HG03175 (cell line): ENCODE measurements at regions not wholly inside any gene's neighbourhood (a gene's known extent, or its start where the extent isn't known, plus 50 kb on each side); places are given as distances from the start of the nearest gene placed in this dataset.
A peak's percentile ranks its signal among the peaks of the same experiment; 100 is the strongest.
"Not testable (repeated sequence)": the region's sequence is repeated elsewhere in the genome, so short reads cannot be mapped to it uniquely, and the experiment has no call there.

ENCODE experiments used
- ATAC-seq: cut with Tn5 transposase; IDR thresholded peaks from one replicate; pipeline ENCODE4 v1.9.1; 2021; ENCODE audit warnings: mild to moderate bottlenecking, moderate library complexity; ENCODE audit not compliant: unreplicated experiment

DNA sequence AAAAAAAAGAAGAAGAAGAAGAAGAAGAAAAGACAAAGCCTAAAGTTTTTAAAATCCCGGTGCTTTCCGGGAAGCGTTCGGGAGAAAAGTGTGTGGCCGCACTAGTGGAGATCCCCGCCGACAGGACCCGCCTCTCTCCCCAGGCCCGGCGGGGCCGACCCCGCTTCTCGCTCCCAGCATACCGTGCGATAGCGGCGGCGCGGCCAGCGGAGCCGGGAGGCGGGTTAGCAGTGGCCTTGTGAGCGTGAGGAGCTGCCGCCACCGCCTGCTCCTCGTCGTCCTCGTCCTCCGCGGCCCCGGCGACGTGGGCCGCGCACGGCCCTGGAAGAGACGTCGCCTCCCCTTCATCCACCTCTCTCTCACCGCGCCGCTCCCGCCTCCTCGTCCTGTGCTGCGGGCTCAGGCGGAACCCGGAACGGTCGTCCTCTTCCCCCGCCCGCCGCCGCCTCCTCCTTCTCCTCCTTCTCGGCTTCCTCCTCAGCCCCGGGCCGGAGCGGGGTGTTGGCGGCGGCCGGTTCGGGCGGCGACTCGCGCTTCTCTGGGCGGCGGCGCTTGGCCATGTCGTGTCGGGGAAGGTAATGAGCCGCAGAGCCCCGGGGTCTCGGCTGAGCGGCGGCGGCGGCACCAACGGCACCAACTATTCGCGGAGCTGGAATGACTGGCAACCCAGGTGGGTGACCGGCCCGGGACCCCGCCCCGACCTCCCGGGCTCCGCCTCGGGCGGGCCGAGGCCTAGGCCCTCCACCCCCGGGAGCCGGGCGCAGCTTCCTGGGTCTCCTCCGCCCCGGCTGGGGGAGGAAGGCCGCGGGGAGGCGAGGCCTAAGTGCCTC, 62.6 kb upstream of the CDR2 start:
- ATAC-seq: peak; percentile 75

- ATAC-seq: peak; percentile 21
These were observed 62.0 kb upstream of the CDR2 start for GRCh38 chr16:22436326-22436822.

GRCh38 chr16:22431314-22431713, 56.9 kb upstream of the CDR2 start:
- not testable (repeated sequence) for ATAC-seq

- no peak for ATAC-seq
These were observed 54.2 kb upstream of the CDR2 start for GRCh38 chr16:22428654-22429053.

DNA sequence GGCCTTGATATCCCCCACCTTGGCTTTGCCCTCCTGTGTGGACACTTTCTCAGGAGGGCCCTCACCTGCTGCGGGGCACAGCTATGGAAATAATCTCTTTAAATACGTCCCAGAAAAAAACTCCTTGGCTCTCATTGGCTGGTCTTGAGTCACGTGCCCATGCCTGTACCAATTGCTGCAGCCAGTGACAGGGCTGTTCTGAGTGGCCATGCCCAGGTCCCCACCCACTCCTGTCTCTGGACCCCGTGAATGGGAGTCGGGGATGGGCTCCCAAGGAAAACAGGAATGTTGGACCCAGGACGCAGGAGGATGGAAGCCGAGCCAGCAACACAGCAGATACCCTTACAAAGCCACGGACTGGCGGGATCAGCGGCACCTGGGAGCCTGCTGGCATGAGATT, 53.1 kb upstream of the CDR2 start:
- ATAC-seq: no peak

GRCh38 chr16:22425847-22426246, 51.4 kb upstream of the CDR2 start:
- no peak for ATAC-seq

- no peak for ATAC-seq
These were observed 50.8 kb upstream of the CDR2 start for GRCh38 chr16:22425036-22425801.

- ATAC-seq: no peak
These were observed 49.9 kb upstream of the CDR2 start for GRCh38 chr16:22424161-22424937.
